Parathyroid adenoma (tissue), 2 donors: ENCODE measurements at regions not wholly inside any gene's neighbourhood (a gene's known extent, or its start where the extent isn't known, plus 50 kb on each side); places are given as distances from the start of the nearest gene placed in this dataset.

ENCODE experiments used
- H2AFZ ChIP-seq: fragments of 300-600 bp; sonication (generic); one replicate; pipeline ENCODE4 v1.7.0; 2017; ENCODE audit warnings: antibody characterized with exemption, mild to moderate bottlenecking
- H3K27ac ChIP-seq: fragments of 300-600 bp; sonication (generic); one replicate; pipeline ENCODE4 v1.7.0; 2017
- H3K27me3 ChIP-seq: fragments of 300-600 bp; sonication (generic); one replicate; pipeline ENCODE4 v1.7.0; 2017; ENCODE audit warnings: low read length; ENCODE audit not compliant: control insufficient read depth, insufficient read depth
- H3K36me3 ChIP-seq: fragments of 300-600 bp; sonication (generic); one replicate; pipeline ENCODE4 v1.7.0; 2017; ENCODE audit warnings: low read length; ENCODE audit not compliant: control insufficient read depth, insufficient read depth
- H3K4me1 ChIP-seq: fragments of 300-600 bp; sonication (generic); one replicate; pipeline ENCODE4 v1.7.0; 2017; ENCODE audit warnings: control low read depth
- H3K4me2 ChIP-seq: fragments of 300-600 bp; sonication (generic); one replicate; pipeline ENCODE4 v1.7.0; 2017; ENCODE audit warnings: low read length
- H3K4me3 ChIP-seq: fragments of 300-600 bp; sonication (generic); one replicate; pipeline ENCODE4 v1.7.0; 2017; ENCODE audit warnings: low read depth, low read length
- H3K79me2 ChIP-seq: fragments of 300-600 bp; sonication (generic); one replicate; pipeline ENCODE4 v1.7.0; 2017; ENCODE audit warnings: control low read depth
- H3K9ac ChIP-seq: fragments of 300-600 bp; sonication (generic); one replicate; pipeline ENCODE4 v1.7.0; 2017; ENCODE audit warnings: mild to moderate bottlenecking
- H3K9me3 ChIP-seq: fragments of 300-600 bp; sonication (generic); one replicate; pipeline ENCODE4 v1.7.0; 2017; ENCODE audit warnings: low read length; ENCODE audit not compliant: control insufficient read depth
- CTCF ChIP-seq: fragments of 300-600 bp; sonication (generic); IDR thresholded peaks from one replicate; pipeline ENCODE4 v1.7.0; 2017; ENCODE audit warnings: antibody characterized with exemption, mild to moderate bottlenecking
- donor health status: primary hyperparathyroidism.

DNA sequence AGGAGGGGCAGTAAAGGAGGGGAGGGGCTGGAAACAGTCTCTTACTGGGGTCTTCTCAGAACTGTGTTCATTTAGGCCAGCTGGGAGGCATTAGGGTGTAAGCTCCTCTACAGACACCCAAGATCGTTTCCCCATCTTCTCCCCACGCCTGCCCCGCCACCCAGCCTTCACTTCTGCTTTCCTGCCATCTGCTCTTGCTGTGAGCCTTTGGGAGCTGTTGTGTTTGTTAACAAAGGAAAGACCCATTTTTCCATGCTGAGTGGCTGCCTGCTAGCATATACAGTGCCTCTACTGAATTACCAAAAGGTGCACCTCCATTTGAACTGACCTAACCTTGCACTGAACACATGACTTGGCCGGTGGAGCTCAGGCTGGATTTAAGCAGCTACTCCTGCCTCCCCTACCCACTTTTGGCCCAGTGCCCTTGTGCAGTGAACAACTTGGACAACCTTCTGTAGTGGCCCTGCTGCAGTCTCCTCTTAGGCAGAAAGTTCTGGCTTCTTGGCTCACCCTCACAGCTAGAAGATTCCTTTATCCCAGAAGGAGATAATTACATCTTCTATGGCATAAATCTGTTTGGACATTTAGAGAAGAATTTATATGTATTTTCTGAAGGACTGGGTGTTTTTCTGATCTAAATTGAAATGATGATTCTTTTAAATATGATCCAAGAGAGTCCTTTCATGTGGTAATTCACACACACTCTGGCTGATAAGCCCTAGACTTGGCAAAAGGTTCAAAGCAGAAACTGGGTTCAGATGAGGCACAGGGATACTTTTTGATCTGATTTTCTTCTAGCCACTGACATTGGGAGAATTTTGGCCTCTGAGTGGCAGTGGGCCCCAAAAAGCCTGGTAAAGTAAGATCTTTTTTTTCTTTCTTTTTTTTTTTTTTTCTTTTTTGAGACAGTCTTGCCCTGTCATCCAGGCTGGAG lies 81.9 kb upstream of the HNF1B start:
- Histone ChIP-seq H3K9ac (no peak overlapping the region), H2AFZ (no peak overlapping the region), H3K79me2 (no peaks in the 10 kb centered on the region), H3K9me3 (no peaks in the 10 kb centered on the region), H3K27me3 (no peaks in the 10 kb centered on the region), H3K27ac (no peak overlapping the region), H3K4me2 (no peak overlapping the region), H3K4me3 (no peak overlapping the region), H3K36me3 (no peaks in the 10 kb centered on the region), H3K4me1 (peaks cover 12% of the 10 kb centered on the region)
- no peak for TF ChIP-seq CTCF

- no peak for TF ChIP-seq CTCF
- Histone ChIP-seq H3K27ac (no peak overlapping the region), H3K9ac (no peak overlapping the region), H3K27me3 (no peaks in the 10 kb centered on the region), H2AFZ (no peak overlapping the region), H3K36me3 (no peaks in the 10 kb centered on the region), H3K4me3 (no peak overlapping the region), H3K4me2 (no peak overlapping the region), H3K4me1 (peaks cover 12% of the 10 kb centered on the region), H3K9me3 (no peaks in the 10 kb centered on the region), H3K79me2 (no peaks in the 10 kb centered on the region)
These were observed 81.0 kb upstream of the HNF1B start for GRCh38 chr17:37825851-37826250.

GRCh38 chr17:37824534-37825485 lies 80.0 kb upstream of the HNF1B start:
- TF ChIP-seq CTCF: no peak
- H3K4me2 ChIP-seq: no peak overlapping the region
- peaks cover 6% of the 10 kb centered on the region for H3K4me1 ChIP-seq
- H3K79me2 ChIP-seq: no peaks in the 10 kb centered on the region
- no peaks in the 10 kb centered on the region for H3K36me3 ChIP-seq
- no peak overlapping the region for H3K4me3 ChIP-seq
- no peak overlapping the region for H3K27ac ChIP-seq
- H3K9me3 ChIP-seq: no peaks in the 10 kb centered on the region
- H2AFZ ChIP-seq: no peak overlapping the region
- no peaks in the 10 kb centered on the region for H3K27me3 ChIP-seq
- no peak overlapping the region for H3K9ac ChIP-seq

DNA sequence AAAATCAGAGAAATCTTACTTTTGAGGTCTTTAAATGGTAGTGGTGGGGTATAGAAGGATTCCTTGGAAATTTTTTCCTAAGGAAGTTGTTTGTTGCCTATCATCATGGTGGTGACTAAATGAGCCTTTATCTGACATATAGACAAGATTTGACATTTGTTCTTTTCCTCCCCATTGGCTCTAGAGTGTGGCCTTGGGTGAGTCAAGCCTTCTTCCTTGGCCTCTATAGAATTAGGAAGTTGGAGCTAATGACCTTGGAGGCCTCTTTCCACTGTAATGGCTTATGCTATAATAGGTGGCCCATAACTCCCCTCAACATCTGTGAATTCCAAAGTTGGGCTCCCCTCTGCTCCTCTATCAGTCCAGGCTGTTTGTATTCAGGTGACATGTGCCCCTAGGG lies 79.1 kb upstream of the HNF1B start:
- Histone ChIP-seq H3K79me2 (no peaks in the 10 kb centered on the region), H3K27me3 (no peaks in the 10 kb centered on the region), H3K27ac (no peak overlapping the region), H3K4me1 (peaks cover 3% of the 10 kb centered on the region), H3K4me3 (no peak overlapping the region), H3K36me3 (no peaks in the 10 kb centered on the region), H2AFZ (no peak overlapping the region), H3K9ac (no peak overlapping the region), H3K4me2 (no peak overlapping the region), H3K9me3 (no peaks in the 10 kb centered on the region)
- no peak for TF ChIP-seq CTCF
